ENCODE measurements at regions not wholly inside any gene's neighbourhood (a gene's known extent, or its start where the extent isn't known, plus 50 kb on each side); places are given as distances from the start of the nearest gene placed in this dataset.

DNA sequence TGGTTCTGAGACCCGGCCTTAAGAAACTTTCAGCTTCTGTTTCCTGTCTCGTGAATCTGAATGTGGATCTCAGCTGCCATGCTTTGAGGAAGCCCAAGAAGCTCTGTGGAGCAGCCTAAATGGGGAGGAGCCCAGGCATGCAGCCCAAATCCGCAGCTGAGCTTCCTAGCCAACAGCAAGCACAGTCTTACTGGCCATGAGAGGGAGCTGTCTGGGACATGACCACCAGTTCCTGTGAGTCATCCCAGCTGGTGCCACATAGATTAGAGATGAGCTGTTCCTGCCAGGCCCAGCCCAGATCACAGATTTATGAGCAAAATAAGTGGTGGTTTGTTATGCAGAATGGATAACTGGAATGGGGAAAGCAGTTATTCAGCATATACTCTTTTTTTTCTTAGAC, 224.4 kb upstream of the APCDD1 start:
- no peak for TF ChIP-seq POLR2AphosphoS5 (IDR thresholded peaks at IDR 0.05; ENCODE audit: borderline replicate concordance, low read depth, low read length)
- no peak for TF ChIP-seq EZH2 (IDR thresholded peaks at IDR 0.05)
